22Rv1 (cell line): ENCODE measurements at regions not wholly inside any gene's neighbourhood (a gene's known extent, or its start where the extent isn't known, plus 50 kb on each side); places are given as distances from the start of the nearest gene placed in this dataset.

Experiments
- ZFX ChIP-seq: fragments of 450-650 bp; IDR thresholded peaks from 2 replicates; pipeline ENCODE4 v1.6.1; 2017; ENCODE audit warnings: antibody characterized with exemption, borderline replicate concordance
- TF ChIP-seq, protein P1 (sequence below): fragments of 450-650 bp; IDR thresholded peaks from 2 replicates; pipeline ENCODE4 v1.5.1; 2017; ENCODE audit warnings: mild to moderate bottlenecking

DNA sequence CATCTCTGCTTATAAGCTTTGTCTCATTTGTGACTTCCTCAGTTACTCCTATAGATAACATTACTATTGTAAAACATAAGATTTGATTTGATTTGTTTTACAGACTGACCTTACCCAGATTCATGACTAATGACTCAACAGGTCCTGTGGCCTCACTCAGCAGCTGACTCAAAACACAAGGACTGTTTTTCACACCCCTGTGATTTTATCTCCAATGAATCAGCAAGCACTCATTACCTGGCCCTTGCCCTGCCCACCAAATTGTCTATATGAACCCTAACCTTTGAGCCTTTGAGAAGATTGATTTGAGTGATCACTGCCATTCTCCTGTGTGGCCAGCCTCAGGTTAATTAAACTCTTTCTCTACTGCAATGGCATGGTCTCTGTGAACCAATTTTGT, 1064.6 kb upstream of the LRRTM3 start:
- TF ChIP-seq, protein P1, sequence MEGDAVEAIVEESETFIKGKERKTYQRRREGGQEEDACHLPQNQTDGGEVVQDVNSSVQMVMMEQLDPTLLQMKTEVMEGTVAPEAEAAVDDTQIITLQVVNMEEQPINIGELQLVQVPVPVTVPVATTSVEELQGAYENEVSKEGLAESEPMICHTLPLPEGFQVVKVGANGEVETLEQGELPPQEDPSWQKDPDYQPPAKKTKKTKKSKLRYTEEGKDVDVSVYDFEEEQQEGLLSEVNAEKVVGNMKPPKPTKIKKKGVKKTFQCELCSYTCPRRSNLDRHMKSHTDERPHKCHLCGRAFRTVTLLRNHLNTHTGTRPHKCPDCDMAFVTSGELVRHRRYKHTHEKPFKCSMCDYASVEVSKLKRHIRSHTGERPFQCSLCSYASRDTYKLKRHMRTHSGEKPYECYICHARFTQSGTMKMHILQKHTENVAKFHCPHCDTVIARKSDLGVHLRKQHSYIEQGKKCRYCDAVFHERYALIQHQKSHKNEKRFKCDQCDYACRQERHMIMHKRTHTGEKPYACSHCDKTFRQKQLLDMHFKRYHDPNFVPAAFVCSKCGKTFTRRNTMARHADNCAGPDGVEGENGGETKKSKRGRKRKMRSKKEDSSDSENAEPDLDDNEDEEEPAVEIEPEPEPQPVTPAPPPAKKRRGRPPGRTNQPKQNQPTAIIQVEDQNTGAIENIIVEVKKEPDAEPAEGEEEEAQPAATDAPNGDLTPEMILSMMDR = no peak
- TF ChIP-seq ZFX = no peak
